GM23338 (cell line): ENCODE measurements at regions not wholly inside any gene's neighbourhood (a gene's known extent, or its start where the extent isn't known, plus 50 kb on each side); places are given as distances from the start of the nearest gene placed in this dataset.
"Not testable (repeated sequence)": the region's sequence is repeated elsewhere in the genome, so short reads cannot be mapped to it uniquely, and the experiment has no call there.

Experiments used
- ATAC-seq: fragments of 200-7000 bp; cut with Tn5 transposase; 3 replicates; pipeline ENCODE4 v1.9.1; 2020
- DNase-seq: peaks from one replicate; pipeline ENCODE4 v3.0.0-alpha.2; 2015; ENCODE audit warnings: low spot score
- H2AFZ ChIP-seq: fragments of 200-600 bp; sonication (generic); 2 replicates; pipeline ENCODE4 v1.8.0; 2016; ENCODE audit warnings: antibody characterized with exemption, mild to moderate bottlenecking, moderate library complexity
- H3F3A ChIP-seq: fragments of 200-600 bp; sonication (generic); replicated peaks from 2 replicates; pipeline ENCODE4 v1.8.0; 2017; ENCODE audit warnings: antibody characterized with exemption, mixed run types, low read depth
- H3K27ac ChIP-seq: fragments of 200-600 bp; sonication (generic); 2 replicates; pipeline ENCODE4 v1.6.1; 2016; ENCODE audit warnings: low read depth
- H3K27me3 ChIP-seq: fragments of 200-600 bp; sonication (generic); 2 replicates; pipeline ENCODE4 v1.8.0; 2016; ENCODE audit warnings: mild to moderate bottlenecking, mixed run types, moderate library complexity; ENCODE audit not compliant: insufficient read depth
- H3K36me3 ChIP-seq: fragments of 200-600 bp; sonication (generic); 2 replicates; pipeline ENCODE4 v1.8.0; 2016; ENCODE audit warnings: mild to moderate bottlenecking; ENCODE audit not compliant: insufficient read depth
- H3K4me1 ChIP-seq: fragments of 200-600 bp; sonication (generic); 2 replicates; pipeline ENCODE4 v1.8.0; 2016; ENCODE audit warnings: mild to moderate bottlenecking, moderate library complexity; ENCODE audit not compliant: insufficient read depth
- H3K4me2 ChIP-seq: fragments of 200-600 bp; sonication (generic); 2 replicates; pipeline ENCODE4 v1.7.1; 2017; ENCODE audit warnings: mixed run types
- H3K4me3 ChIP-seq: fragments of 200-600 bp; sonication (generic); 2 replicates; pipeline ENCODE4 v1.6.1; 2016; ENCODE audit warnings: mixed run types
- H3K79me2 ChIP-seq: fragments of 200-600 bp; sonication (generic); replicated peaks from 2 replicates; pipeline ENCODE4 v1.8.0; 2017; ENCODE audit warnings: mild to moderate bottlenecking; ENCODE audit not compliant: insufficient read depth
- H3K9me2 ChIP-seq: fragments of 200-600 bp; sonication (generic); 2 replicates; pipeline ENCODE4 v1.8.0; 2017; ENCODE audit not compliant: insufficient read depth
- H4K20me1 ChIP-seq: fragments of 200-600 bp; sonication (generic); replicated peaks from 2 replicates; pipeline ENCODE4 v1.8.0; 2017; ENCODE audit warnings: mild to moderate bottlenecking; ENCODE audit not compliant: insufficient read depth
- H3K27ac Mint-ChIP-seq: 2 replicates; pipeline ENCODE4 v1.8.0; 2020; ENCODE audit warnings: inconsistent platforms, mild to moderate bottlenecking, moderate library complexity, mixed read lengths
- H3K27me3 Mint-ChIP-seq: 3 replicates; pipeline ENCODE4 v1.8.0; 2022; ENCODE audit warnings: low read depth, mild to moderate bottlenecking, moderate library complexity, mixed read lengths, inconsistent platforms; ENCODE audit not compliant: insufficient read depth, poor library complexity
- H3K36me3 Mint-ChIP-seq: 3 replicates; pipeline ENCODE4 v1.8.0; 2021; ENCODE audit warnings: low read depth, mild to moderate bottlenecking, inconsistent platforms, moderate library complexity, mixed read lengths
- H3K4me1 Mint-ChIP-seq: 3 replicates; pipeline ENCODE4 v1.8.0; 2020; ENCODE audit warnings: mild to moderate bottlenecking, inconsistent platforms, mixed read lengths
- H3K4me3 Mint-ChIP-seq: 3 replicates; pipeline ENCODE4 v1.8.0; 2021; ENCODE audit warnings: moderate library complexity, mild to moderate bottlenecking, inconsistent platforms, mixed read lengths
- H3K9me3 Mint-ChIP-seq: 3 replicates; pipeline ENCODE4 v1.8.0; 2020; ENCODE audit warnings: moderate library complexity, mild to moderate bottlenecking, inconsistent platforms, mixed read lengths
- JUNB ChIP-seq: IDR thresholded peaks from one replicate; pipeline ENCODE4 v1.6.1; 2016; ENCODE audit warnings: antibody characterized with exemption; ENCODE audit not compliant: unreplicated experiment
- POLR2AphosphoS5 ChIP-seq: IDR thresholded peaks from 2 replicates; pipeline ENCODE4 v1.6.1; 2016; ENCODE audit warnings: antibody characterized with exemption, low read depth
- STAT1 ChIP-seq: IDR thresholded peaks from one replicate; pipeline ENCODE4 v1.6.1; 2016; ENCODE audit warnings: antibody characterized with exemption; ENCODE audit not compliant: unreplicated experiment
- TF ChIP-seq, protein P1 (sequence below): fragments of 250-450 bp; sonication (Bioruptor Pico); IDR thresholded peaks from 2 replicates; pipeline ENCODE4 v1.5.0; 2020; ENCODE audit warnings: mild to moderate bottlenecking, moderate library complexity

DNA sequence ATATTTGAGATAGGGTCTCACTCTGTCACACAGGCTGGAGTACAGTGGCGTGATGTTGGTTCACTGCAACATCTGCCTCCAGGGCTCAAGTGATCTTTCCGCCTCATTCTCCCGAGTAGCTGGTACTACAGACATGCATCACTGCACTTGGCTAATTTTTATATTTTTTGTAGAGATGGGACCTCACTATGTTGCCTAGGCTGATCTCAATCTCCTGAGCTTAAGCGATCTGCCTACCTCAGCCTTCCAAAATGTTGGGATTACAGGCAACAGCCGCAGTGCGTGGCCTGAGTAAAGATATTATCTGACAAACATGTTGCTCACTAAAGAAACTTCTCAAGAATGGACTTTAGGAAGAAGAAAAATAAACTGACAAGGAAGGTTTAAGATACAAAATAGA, 125.4 kb upstream of the ABCC4 start (continued):
- TF ChIP-seq, protein P1, sequence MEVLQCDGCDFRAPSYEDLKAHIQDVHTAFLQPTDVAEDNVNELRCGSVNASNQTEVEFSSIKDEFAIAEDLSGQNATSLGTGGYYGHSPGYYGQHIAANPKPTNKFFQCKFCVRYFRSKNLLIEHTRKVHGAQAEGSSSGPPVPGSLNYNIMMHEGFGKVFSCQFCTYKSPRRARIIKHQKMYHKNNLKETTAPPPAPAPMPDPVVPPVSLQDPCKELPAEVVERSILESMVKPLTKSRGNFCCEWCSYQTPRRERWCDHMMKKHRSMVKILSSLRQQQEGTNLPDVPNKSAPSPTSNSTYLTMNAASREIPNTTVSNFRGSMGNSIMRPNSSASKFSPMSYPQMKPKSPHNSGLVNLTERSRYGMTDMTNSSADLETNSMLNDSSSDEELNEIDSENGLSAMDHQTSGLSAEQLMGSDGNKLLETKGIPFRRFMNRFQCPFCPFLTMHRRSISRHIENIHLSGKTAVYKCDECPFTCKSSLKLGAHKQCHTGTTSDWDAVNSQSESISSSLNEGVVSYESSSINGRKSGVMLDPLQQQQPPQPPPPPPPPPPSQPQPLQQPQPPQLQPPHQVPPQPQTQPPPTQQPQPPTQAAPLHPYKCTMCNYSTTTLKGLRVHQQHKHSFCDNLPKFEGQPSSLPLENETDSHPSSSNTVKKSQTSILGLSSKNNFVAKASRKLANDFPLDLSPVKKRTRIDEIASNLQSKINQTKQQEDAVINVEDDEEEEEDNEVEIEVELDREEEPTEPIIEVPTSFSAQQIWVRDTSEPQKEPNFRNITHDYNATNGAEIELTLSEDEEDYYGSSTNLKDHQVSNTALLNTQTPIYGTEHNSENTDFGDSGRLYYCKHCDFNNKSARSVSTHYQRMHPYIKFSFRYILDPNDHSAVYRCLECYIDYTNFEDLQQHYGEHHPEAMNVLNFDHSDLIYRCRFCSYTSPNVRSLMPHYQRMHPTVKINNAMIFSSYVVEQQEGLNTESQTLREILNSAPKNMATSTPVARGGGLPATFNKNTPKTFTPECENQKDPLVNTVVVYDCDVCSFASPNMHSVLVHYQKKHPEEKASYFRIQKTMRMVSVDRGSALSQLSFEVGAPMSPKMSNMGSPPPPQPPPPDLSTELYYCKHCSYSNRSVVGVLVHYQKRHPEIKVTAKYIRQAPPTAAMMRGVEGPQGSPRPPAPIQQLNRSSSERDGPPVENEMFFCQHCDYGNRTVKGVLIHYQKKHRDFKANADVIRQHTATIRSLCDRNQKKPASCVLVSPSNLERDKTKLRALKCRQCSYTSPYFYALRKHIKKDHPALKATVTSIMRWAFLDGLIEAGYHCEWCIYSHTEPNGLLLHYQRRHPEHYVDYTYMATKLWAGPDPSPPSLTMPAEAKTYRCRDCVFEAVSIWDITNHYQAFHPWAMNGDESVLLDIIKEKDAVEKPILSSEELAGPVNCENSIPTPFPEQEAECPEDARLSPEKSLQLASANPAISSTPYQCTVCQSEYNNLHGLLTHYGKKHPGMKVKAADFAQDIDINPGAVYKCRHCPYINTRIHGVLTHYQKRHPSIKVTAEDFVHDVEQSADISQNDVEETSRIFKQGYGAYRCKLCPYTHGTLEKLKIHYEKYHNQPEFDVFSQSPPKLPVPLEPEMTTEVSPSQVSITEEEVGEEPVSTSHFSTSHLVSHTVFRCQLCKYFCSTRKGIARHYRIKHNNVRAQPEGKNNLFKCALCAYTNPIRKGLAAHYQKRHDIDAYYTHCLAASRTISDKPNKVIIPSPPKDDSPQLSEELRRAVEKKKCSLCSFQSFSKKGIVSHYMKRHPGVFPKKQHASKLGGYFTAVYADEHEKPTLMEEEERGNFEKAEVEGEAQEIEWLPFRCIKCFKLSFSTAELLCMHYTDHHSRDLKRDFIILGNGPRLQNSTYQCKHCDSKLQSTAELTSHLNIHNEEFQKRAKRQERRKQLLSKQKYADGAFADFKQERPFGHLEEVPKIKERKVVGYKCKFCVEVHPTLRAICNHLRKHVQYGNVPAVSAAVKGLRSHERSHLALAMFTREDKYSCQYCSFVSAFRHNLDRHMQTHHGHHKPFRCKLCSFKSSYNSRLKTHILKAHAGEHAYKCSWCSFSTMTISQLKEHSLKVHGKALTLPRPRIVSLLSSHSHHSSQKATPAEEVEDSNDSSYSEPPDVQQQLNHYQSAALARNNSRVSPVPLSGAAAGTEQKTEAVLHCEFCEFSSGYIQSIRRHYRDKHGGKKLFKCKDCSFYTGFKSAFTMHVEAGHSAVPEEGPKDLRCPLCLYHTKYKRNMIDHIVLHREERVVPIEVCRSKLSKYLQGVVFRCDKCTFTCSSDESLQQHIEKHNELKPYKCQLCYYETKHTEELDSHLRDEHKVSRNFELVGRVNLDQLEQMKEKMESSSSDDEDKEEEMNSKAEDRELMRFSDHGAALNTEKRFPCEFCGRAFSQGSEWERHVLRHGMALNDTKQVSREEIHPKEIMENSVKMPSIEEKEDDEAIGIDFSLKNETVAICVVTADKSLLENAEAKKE (CRISPR knock-in tag), result no peak
- TF ChIP-seq JUNB, result no peak
- TF ChIP-seq POLR2AphosphoS5, result no peak

DNA sequence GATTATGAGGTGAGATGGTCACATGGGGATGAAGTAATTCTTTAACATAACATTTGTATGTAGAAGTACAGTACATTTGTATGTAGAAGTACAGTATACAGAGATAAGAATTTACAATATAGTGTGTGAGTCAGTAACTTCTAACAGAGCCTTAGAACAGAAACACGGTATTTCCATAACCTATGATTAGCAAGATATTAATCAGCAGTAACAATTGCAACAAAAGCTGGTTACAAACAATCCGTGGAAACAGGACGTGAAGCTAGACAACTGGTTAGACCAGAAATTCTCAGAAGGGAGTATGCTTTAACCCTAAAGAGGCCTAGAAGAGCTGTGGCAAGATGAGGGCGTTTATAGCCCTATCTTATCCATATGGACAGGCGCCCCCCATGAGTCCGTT, 122.0 kb upstream of the CLDN10 start:
- H3K9me2 ChIP-seq, H3K27ac Mint-ChIP-seq, DNase-seq, H2AFZ ChIP-seq, H3K36me3 ChIP-seq, H3K4me3 ChIP-seq, H3K4me1 Mint-ChIP-seq, H3K27me3 ChIP-seq, H3K4me2 ChIP-seq, H3K79me2 ChIP-seq, H3K27me3 Mint-ChIP-seq, ATAC-seq, H3K4me3 Mint-ChIP-seq, H3K36me3 Mint-ChIP-seq, H4K20me1 ChIP-seq, H3K9me3 Mint-ChIP-seq, H3K27ac ChIP-seq, H3F3A ChIP-seq, H3K4me1 ChIP-seq: not testable (repeated sequence)

DNA sequence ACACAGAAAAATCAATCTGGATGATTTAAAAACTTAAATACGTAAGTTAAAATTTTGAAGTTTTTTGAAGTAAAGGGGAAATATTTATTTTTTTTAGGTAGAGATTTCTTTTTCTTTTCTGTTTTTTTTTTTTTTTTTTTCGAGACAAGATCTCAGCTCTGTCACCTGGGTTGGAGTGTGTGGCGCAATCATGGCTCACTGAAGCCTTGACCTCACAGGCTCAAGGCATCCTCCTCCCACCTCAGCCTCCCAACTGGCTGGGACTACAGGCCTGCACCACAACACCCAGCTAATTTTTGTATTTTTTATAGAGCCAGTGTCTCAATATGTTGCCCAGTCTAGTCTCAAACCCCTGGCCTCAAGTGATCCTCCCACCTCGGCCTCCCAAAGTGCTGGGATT, 120.4 kb upstream of the CLDN10 start:
- H3K27me3 ChIP-seq, result no peaks in the 10 kb centered on the region
- no peaks in the 10 kb centered on the region for H3K4me1 ChIP-seq
- no peak overlapping the region for H3K4me3 Mint-ChIP-seq
- no peaks in the 10 kb centered on the region for H3K36me3 ChIP-seq
- H3K4me2 ChIP-seq, result no peak overlapping the region
- H3K27me3 Mint-ChIP-seq, result no peaks in the 10 kb centered on the region
- H3K27ac Mint-ChIP-seq, result no peak overlapping the region
- no peaks in the 10 kb centered on the region for H3K9me2 ChIP-seq
- H3K27ac ChIP-seq, result no peak overlapping the region
- no peak overlapping the region for H2AFZ ChIP-seq
- H4K20me1 ChIP-seq, result no peaks in the 10 kb centered on the region
- no peaks in the 10 kb centered on the region; the same call in 2 of the 3 replicates for H3K4me1 Mint-ChIP-seq
- H3K9me3 Mint-ChIP-seq, result no peaks in the 10 kb centered on the region
- H3F3A ChIP-seq, result no peaks in the 10 kb centered on the region
- H3K79me2 ChIP-seq, result no peaks in the 10 kb centered on the region
- no peaks in the 10 kb centered on the region for H3K36me3 Mint-ChIP-seq
- H3K4me3 ChIP-seq, result no peak overlapping the region
- no peak for ATAC-seq
- DNase-seq, result no peak
- TF ChIP-seq POLR2AphosphoS5, result no peak
- TF ChIP-seq, protein P1 (CRISPR knock-in tag), result no peak
- TF ChIP-seq STAT1, result no peak
